ENCODE measurements at regions not wholly inside any gene's neighbourhood (a gene's known extent, or its start where the extent isn't known, plus 50 kb on each side); places are given as distances from the start of the nearest gene placed in this dataset.
"Not testable (repeated sequence)": the region's sequence is repeated elsewhere in the genome, so short reads cannot be mapped to it uniquely, and the experiment has no call there.

DNA sequence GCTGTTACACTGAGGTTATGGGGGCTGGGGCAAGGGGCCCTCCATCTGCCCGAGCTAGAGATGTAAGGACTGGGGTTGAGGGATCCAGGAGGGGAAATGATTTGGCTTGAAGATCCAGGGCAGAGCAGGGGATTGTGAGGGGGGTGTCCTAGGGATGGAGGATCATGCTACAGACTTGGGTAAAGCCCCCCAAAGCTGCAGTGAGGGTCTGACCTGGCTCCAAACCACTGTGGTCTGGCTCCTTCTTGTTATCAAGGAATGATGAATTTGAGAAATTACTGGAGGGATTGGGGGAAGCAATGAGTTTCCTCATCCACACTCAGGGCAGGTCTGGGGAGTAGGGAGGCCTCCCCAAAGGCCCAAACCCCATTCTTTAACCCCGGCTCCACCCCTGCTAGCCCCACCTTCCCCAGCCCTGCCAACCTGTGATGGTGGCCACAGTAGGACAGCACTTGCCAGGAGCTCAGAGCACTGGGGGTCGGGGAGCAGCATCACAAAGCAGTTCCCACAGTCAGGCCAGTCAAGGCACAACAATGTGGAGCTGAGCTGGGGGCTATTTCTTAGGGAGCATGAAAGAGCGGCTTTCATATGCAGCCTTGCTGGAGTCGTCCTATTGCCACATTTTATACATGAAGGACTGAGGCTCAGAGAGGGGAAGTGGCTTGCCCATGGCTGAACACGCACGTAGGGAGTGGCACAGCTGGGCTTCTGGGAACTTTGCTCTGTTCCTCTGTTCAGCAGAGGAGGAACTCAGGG, 165.5 kb downstream of the EFNB1 start:
- no peak for DNase-seq

DNA sequence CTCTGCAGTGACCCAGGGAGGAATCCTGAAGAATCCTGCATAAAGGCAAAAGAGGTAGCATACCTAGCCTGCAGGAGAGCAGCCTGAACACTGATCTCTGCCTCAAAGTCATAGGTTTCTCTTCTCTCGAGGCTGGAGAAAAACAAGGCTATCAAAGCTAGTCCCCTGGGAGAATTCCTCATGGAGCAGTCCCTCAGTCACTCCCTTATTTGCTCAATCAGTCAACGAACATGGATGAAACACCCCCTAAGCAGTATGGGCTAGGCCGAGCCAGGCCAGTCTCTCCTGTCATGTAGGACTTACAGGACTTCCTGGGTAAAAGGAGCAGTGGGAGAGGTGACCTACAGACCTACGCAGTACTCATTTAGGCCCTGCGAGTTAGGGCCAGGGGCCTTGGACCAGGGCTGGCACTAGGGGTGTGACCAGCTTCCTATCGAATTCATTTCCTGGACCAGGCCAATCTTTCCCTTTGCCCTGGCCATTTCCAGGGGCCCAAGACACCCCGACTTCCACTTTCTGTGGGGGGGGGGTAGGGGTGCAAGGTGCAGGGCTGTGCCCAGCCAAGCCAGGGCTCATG, 164.1 kb downstream of the EFNB1 start:
- no peak for DNase-seq

DNA sequence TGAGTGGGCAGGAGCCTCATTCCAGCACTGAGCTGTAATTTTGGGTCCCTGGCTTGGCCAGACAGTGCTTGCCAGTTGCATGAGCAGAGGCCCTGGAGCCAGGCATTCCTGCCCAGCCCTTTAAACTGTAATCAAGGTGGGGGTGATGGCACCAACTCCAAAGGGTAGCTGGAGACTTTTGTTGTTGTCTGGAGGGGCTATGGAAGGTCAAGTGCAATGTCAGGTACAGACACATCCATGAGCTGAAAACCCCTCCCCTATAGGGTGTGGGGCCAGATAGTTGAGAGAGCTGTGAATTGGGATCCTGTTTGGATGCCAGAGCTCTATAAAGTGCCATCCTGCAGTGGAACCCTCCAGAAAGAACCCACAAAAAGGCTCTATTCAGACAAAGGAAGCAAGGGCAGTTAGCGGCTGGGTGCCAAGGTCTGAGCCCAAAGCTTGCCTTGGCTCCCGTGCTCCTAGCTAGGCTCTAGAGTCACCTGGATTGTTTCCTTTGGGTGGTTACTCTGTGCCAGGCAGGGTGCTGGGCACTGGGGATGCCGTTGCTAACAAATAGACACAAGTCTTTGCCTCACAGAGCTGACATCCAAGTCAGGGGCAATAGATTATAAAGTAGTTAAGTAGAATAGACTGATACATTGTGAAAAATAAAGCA, 163.0 kb downstream of the EFNB1 start:
- DNase-seq, result no peak

DNA sequence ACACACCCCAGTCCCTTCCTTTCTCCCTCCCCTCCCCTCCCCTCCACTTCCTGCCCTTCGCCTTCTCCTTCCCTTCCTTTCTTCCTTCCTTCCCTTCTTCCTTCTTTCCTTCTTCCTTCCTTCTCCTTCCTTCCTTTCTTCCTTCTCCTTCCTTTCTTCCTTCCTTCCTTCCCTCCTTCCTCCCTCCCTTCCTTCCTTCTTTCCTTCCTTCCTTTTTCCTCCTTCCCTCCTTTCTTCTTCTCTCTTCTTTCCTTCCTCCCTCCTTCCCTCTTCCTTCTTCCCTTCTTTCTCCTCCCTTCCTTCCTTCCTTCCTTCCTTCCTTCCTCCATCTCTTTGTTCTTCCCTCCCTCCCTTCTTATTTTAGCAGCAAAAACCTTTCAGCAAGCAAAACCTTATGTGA, 162.1 kb downstream of the EFNB1 start:
- no peak for DNase-seq

DNA sequence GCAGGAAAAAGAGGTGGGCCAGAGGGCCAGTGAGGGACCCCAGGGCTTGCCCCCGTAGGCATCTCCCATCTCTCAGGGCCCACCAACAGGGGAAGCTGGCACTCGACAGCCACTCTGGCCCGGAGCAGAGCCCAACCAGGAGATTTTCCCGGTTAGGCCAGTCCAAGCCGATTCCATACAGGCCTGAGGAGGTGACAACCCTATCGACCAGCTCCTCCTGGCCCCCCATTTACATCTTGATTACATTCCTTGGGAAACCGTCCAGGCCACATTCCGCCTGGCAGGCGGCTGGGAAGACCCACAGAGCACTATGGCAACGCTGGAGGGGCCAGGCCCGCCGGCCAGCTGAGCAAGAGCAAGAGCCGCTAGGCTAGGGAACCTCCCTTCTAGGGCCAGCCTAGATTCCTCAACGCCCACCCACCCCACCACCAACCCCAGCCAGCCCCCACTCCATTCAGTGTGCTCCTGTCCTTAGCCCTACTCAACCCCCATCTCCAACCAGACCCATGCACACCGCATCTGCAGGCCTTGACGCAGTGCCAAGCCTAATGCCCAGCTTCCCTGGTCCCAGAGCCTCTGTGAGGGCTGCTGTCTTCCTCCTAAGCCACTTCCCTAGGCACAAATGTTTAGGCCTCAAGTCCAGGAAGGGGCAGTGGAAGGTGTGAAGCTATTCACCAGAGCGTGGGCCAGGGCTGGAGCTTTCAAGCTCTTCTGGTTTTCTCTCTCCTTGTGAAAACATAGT, 161.2 kb downstream of the EFNB1 start:
- DNase-seq, result no peak

DNA sequence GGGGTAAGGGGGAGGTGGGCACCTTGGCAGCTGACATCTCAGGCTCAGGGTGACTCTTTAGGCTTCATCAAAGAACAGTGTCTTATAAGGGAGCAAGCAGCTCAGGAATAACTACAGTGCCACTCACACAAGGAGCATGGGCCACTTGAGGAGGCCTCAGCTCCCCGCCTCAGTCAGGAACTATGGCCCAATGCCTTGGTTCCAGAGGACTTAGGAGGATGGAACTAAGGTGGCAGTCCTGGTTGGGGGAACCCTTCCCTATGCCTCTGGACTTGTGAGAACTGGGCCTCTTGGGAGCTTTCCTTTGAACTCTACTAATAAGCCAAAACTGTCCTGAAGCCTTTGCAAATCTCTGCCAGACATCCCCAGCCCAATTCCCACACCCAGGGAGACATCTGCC, 160.6 kb downstream of the EFNB1 start:
- DNase-seq, result no peak

DNA sequence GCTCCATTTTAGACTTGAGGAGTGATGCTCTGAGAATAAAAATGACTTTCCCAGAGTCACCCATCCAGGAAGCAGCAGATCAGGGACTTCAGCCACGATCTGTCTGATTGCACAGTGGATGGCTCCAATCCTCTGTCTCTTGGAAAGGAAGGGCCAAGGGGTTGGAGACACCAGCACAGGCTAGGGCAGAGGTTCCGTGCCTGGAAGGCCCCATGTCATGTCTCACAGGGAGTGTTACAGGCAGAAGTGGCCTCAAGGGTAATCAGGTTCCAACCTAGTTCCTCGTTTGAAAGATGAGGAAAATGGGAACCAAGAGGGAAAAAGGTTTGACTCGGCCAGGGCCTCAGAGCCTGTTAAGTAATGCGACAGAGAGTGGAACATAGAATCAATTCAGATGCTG, 160.0 kb downstream of the EFNB1 start:
- no peak for DNase-seq

DNA sequence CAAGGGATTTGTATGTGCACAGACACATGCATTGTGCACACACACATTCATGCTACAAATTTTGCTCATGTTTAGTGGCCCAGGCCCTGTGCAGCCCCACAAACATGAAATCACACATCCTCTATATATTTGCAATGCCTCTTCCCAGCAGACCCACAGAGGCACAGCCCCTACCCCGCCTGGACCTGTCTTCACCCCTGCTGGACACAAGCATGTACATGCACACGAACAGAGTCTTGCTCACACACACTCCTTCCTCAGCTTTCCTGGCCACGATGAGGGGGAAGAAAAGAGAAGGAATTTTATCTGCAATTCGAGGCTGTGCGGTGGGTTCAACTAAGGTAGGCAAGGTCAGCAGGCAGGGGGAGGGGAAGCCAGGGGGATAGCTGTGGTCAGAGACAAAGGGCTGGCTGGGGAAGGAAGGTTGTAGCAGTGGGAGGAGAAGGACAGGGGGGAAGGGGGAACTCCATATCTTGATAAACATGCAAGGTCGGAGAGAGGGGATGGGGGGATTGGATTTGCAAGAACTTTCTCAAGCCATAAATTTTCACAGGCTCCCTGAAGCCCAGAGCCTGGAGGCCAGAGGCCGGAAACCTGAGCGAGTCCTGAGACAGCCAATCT, 156.4 kb downstream of the EFNB1 start:
- no peak for DNase-seq

DNA sequence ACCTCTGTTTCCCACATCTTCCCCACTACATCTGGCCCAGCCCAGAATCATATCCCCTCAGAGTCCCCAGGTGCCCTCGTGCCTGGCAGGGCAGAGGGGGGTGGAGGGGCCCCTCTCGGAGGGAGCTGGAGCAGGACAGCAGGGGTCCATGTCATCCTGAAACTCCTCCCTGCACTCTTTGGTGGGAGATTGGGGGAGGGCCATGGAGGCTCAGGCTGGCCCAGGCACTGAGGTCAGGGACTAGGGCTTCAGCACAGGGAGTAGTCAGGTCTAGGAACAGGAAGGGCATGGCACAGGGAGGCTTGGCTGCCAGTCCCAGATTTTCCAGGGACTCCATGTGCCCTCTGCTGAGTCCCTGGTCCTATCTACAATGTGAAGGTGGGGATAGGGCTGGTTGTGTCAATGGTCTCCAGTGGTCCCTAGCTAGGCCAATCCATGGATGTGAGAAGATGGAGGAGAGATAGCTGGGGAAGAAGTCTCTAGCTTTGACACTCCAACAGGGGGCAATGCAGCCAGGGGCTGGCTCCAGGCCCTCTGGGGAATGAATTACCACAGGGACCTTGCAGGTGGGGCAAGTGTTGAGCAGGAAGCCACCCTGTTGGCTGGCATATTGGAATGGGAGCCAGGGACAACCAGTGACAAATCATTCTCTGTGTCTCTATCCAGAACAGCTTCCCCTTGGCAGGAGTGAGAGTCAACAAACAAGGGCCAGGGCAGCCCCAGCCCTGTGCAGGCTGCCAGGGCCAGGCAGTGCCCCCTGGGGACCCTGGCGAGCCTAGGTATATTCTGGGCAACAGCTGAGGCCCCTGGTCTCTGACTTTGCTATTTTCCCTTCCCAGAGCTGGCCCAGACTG, 154.4 kb downstream of the EFNB1 start:
- no peak for DNase-seq

DNA sequence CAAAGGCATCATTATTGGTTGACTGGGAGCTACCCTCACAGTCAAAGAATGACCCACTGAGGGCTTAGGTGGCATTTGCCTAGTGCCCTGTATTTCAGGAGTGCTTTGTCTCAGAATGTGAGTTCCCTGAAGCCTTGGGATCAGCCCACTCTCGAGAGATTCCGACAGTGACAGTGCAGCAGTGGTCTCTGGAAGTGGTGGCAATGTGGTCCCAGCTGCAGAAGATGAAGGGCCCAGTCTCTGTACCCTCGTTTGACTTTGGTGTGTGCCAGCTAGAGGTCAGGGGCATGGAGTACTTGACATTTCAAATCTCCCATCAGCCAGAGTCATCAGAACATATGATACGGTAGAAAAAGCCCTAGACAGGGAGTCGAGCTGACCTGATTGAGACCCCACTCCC, 153.7 kb downstream of the EFNB1 start:
- no peak for DNase-seq

DNA sequence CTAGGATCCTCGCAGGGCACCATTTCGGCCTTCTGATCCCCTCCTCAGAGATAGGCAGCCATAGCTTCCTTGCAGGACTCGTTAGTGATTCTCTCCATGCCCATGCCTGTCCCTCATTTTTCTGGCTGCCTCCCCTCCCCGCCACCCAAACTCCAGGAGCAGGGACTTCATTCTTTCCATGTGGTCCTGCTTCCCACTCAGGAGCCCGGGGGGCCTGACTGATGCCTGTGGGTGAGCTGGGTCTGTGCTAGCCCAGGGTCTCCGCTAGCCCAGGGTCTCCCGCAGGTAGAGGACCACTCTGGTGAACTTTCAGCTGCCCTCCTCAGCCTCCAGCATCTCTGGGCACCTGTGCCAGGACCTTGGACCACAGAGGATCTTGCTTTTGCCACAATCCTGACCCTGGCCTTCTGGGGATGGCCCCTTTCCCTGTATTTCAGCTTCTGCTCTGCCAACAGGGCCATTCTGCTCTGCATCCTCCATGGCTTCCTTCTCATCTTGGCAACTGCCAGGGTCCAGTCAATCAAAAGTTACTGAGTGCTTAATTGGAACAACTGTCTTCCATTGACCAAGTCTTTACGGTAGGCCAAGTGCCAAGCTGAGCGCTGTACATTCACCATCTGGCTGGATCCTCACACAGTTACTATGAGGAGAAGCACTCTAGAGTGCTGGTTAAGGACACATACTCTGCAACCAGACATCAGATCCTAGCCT, 152.2 kb downstream of the EFNB1 start:
- DNase-seq, result no peak

DNA sequence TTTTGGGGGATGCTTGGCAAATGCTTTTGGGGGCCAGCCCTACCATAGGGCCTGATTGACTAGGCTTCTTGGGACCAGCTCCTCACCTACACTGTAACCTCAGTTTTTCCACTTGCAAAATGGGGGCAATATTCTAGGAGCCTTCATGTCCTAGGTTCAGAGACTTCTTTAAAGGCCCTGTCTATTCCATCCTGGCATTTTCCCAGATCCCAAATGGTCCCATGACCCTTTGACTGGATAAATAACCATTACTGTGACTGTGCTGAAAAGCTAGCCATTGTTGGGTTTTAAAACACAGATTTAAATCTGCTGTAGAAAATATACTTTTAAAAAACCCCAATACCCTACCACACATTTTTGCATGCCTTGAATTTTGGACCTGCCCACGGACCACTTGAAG, 149.8 kb downstream of the EFNB1 start:
- DNase-seq, result no peak

DNA sequence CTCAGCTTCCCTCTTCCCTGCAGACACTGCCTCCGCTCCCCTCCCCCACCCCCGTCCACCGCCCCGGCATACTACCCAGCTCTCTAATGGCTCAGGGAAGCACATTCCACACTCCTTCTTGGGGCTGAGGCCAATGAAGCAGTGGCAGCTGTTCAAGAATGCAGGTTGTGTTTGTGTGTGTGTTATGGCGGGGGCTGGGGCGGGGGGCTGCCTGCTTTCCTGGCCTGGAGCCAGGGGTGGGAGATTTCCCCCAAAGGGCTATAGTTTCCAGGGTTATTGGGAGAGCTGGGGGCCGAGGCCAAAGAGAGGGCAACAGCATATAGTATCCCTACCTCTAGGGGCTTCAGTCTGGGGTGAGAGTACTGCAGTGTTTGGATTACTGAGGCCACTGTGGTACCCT, 149.4 kb downstream of the EFNB1 start:
- DNase-seq, result no peak

DNA sequence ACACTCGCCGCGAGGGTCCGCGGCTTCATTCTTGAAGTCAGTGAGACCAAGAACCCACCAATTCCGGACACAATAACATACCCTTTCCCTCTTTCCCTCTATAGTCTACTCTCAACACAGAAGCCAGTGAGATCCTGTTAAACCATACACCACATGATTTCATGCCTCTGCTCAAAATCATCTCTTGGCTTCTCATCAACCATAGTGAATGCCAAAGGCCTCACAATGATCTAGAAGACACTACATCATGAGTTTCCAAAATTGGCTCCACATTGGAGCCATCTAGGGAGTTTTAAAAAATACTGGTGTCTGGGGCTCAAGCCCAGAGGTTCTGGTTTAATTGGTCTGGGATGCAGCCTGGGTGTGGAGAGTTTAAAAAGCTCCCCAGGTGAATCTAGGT, 124.5 kb downstream of the EFNB1 start:
- DNase-seq, result no peak

DNA sequence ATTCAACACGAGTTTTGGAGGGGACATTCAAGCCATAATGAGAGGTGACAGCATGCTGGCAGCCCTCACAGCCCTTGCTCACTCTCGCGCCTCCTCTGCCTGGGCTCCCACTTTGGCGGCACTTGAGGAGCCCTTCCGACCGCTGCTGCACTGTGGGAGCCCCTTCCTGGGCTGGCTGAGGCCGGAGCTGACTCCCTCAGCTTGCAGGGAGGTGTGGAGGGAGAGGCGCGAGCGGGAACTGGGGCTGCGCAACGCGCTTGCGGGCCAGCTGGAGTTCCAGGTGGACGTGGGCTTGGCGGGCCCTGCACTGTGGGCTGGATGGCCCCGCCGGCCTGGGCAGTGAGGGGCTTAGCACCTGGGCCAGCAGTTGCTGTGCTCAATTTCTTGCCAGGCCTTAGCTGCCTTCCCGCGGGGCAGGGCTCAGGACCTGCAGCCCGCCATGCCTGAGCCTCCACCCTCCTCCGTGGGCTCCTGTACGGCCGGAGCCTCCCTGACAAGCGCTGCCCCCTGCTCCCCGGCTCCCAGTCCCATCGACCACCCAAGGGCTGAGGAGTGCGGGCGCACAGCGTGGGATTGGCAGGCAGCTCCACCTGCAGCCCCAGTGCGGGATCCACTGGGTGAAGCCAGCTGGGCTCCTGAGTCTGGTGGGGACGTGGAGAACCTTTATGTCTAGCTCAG, 123.3 kb downstream of the EFNB1 start:
- not testable (repeated sequence) for DNase-seq

DNA sequence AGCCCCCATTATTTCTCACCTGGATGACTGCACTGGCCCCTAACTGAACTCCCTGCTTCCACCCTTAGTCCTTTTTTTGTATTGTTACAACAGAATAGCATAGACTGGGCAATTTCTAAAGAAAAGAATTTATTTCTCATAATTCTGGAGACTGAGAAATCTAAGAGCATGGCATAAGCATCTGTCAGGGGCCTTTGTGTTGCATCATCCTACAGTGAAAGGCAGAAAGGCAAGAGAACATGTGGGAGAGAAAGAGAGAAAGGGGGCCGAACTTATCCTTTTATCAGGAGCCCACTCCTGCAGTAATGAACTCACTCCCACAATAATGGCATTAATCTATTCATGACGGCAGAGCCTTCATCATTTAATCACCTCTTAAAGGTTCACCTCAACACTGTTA, 122.1 kb downstream of the EFNB1 start:
- DNase-seq, result no peak

DNA sequence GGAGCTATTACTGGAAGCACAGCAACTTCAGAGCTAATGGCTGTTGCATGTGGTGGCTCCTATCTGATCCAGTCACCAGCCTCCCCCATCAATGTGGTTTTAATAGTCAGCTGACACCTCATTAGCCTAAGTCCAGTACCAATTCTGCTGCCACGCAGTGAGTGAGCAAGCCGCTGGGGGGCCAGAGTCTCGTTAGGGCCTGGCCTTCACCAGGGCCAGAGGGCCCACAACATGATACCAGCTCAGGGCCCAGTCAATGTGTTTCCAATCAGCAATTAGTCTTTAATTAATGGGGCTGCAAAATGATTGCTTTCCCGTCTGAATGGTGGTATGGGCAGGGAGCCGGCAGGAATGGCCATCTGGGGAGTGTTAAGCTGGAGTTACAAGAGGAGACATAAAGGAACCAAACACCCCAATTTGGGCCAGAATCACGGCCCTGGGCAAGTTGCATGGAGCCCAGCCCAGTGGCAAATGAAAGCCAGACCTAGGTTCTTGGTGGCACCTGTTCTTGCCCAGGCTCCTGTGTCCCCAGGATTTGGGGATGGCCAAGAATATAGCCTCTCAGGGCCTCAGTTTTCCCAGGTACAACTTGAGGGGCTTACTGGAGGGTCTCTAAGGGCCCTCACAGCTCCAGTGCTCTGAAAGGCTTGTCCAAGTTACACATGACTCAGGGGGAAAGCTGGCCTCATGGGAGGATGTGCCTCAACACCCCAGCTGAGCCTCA, 119.2 kb downstream of the EFNB1 start:
- DNase-seq, result no peak

DNA sequence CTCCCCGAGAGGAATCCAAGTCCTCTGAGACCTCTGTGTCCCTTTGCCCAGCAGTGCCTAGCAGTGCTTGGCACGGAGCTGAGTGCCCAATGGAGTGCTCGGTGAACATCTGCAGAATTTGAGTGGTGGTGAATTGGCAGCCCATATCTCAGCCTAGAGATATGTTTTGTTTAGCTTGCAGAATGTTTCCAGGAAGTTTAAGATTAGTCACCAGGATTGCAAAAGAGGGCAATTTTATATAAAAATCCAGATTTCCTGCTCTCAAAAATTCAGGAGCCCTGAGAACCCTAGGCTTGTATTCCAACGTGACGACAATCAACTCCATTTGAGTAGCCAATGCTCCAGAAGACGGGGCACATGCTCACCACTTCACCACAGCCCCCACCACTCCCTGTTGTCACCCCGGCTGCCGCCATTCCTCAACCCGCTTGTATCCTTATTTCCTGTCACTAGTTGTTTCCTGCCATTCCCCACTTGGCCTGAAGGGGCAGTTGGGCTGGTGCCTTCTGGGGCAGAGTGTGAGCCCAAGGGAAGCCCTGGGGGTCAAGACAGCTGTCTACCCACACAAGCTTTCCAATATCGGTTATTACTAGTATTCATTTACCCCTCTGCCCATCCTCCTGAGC, 116.9 kb downstream of the EFNB1 start:
- no peak for DNase-seq

DNA sequence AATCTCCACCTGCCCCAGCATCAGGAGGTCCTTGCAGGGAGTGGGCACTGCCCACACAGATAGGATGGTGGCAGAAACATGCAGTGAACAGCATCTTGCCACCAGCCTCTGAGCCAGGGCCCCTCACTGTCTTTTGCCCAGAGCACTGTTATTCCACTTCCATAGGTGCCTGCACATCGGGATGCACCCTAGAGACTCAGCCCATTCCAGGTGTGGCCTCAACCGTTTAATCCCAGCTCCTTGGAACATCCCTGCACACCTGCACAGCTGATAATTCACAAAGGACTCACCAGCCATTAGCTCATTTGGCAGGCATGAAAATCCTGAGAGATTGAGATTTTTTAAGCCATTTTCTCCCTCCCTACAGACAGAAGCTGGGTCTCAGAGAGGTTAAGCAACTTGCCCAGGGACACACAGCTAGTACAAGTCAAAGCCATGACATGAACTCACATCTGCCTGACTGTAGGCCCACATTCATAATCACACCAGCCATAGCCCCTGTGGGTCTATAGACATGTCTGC, 116.3 kb downstream of the EFNB1 start:
- no peak for DNase-seq

DNA sequence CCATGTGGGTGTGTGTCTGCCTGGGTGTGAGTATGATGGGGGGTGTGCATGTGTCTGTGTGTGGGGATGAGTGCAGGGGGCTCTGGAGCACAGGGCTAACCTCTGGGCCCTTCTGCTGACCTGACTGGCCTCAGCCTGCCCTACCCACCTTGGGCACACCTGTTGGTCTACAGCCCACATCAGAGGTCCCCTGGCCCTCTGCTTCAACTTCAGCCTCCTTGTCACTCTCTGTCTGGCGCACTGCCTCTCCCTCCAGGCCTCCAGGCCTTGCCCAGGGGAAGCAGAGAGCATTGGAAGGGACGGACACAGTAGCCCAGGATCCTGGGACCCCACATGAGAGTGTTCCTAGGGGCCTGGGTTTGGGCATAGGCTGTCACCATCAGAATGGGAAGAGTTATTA, 115.4 kb downstream of the EFNB1 start:
- no peak for DNase-seq

Data from activated CD8-positive, alpha-beta memory T cell treated with anti-CD3 and anti-CD28 coated beads, Interleukin-2, amount 50 U/mL, for 48 hours (primary cell).